ENCODE measurements at regions not wholly inside any gene's neighbourhood (a gene's known extent, or its start where the extent isn't known, plus 50 kb on each side); places are given as distances from the start of the nearest gene placed in this dataset.

GRCh38 chr11:106280036-106280435, 202.6 kb downstream of the AASDHPPT start:
- Mint-ChIP-seq H3K9me3 (peaks cover 2% of the 10 kb centered on the region), H3K27ac (no peak overlapping the region), H3K4me3 (no peak overlapping the region), H3K27me3 (peaks cover 1% of the 10 kb centered on the region), H3K36me3 (ENCODE audit: low read depth) (no peaks in the 10 kb centered on the region), H3K4me1 (ENCODE audit: low read depth) (no peaks in the 10 kb centered on the region)
- DNase-seq (no peak), ATAC-seq (no peak)
- intact Hi-C loops (cut with micrococcal nuclease) = no loop called here
- POLR2A ChIA-PET = no interaction called here
- TF ChIP-seq CTCF (IDR thresholded peaks at IDR 0.05) = no peak
- CTCF ChIA-PET = no interaction called here

- H3K4me3 Mint-ChIP-seq = no peak overlapping the region
These were observed 204.2 kb downstream of the AASDHPPT start for GRCh38 chr11:106281455-106282173.

GRCh38 chr11:106286881-106287504, 209.5 kb downstream of the AASDHPPT start:
- H3K9me3 Mint-ChIP-seq = no peaks in the 10 kb centered on the region

More at GRCh38 chr11:106281455-106282173, 204.2 kb downstream of the AASDHPPT start:
- Mint-ChIP-seq H3K4me1 (ENCODE audit: low read depth) (no peaks in the 10 kb centered on the region), H3K27me3 (peaks cover 1% of the 10 kb centered on the region), H3K27ac (no peak overlapping the region), H3K9me3 (no peaks in the 10 kb centered on the region), H3K36me3 (ENCODE audit: low read depth) (no peaks in the 10 kb centered on the region)
- ChIA-PET POLR2A (no interaction called here), CTCF (no interaction called here)
- intact Hi-C loops (cut with micrococcal nuclease) = no loop called here
- TF ChIP-seq CTCF (IDR thresholded peaks at IDR 0.05) = no peak
- ATAC-seq (no peak), DNase-seq (no peak)

GRCh38 chr11:106288057-106288456, 210.6 kb downstream of the AASDHPPT start:
- POLR2A ChIA-PET = no interaction called here
- DNase-seq (no peak), ATAC-seq (no peak)
- intact Hi-C loops (cut with micrococcal nuclease) = no loop called here
- Mint-ChIP-seq H3K9me3 (no peaks in the 10 kb centered on the region), H3K27ac (no peak overlapping the region), H3K4me1 (ENCODE audit: low read depth) (no peaks in the 10 kb centered on the region), H3K4me3 (no peak overlapping the region), H3K27me3 (peaks cover 1% of the 10 kb centered on the region), H3K36me3 (ENCODE audit: low read depth) (no peaks in the 10 kb centered on the region)
- TF ChIP-seq CTCF (IDR thresholded peaks at IDR 0.05) = no peak
- CTCF ChIA-PET = no interaction called here

More at GRCh38 chr11:106286881-106287504, 209.5 kb downstream of the AASDHPPT start:
- ATAC-seq (no peak), DNase-seq (no peak)
- no peak for TF ChIP-seq CTCF (IDR thresholded peaks at IDR 0.05)
- POLR2A ChIA-PET = no interaction called here
- Mint-ChIP-seq H3K36me3 (ENCODE audit: low read depth) (no peaks in the 10 kb centered on the region), H3K4me1 (ENCODE audit: low read depth) (no peaks in the 10 kb centered on the region), H3K27me3 (peaks cover 1% of the 10 kb centered on the region), H3K27ac (no peak overlapping the region), H3K4me3 (no peak overlapping the region)
- intact Hi-C loops (cut with micrococcal nuclease) = no loop called here
- CTCF ChIA-PET = no interaction called here

GRCh38 chr11:106288822-106289387, 211.4 kb downstream of the AASDHPPT start:
- Mint-ChIP-seq H3K27me3 (no peaks in the 10 kb centered on the region), H3K9me3 (no peaks in the 10 kb centered on the region), H3K27ac (no peak overlapping the region), H3K36me3 (ENCODE audit: low read depth) (no peaks in the 10 kb centered on the region), H3K4me3 (no peak overlapping the region), H3K4me1 (ENCODE audit: low read depth) (no peaks in the 10 kb centered on the region)
- DNase-seq (no peak), ATAC-seq (no peak)
- CTCF ChIA-PET = no interaction called here
- TF ChIP-seq CTCF (IDR thresholded peaks at IDR 0.05) = no peak
- POLR2A ChIA-PET = no interaction called here
- intact Hi-C loops (cut with micrococcal nuclease) = no loop called here

Data from activated CD8-positive, alpha-beta T cell treated with anti-CD3 and anti-CD28 coated beads for 36 hours (primary cell).